ENCODE measurements at regions not wholly inside any gene's neighbourhood (a gene's known extent, or its start where the extent isn't known, plus 50 kb on each side); places are given as distances from the start of the nearest gene placed in this dataset.

DNA sequence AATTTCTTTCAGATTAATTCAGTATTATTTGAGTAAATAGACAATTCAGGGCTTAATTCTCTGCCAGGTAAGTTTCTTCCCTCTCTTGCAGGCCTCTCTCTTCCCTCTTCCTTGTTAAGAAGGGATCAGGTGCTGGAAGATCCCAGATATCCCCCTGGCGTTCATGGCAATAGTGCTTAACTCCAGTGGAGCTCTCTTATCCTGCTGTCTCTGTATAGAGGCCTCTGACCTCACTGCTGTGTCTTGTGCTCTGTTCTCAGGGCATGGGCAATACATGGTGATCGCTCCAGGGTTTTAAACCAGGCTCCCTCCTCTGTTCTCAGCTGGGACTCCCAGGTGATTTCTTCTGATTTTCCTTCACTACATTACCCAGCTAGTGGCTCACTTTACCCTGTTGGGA, 226.8 kb downstream of the MC4R start:
- TF ChIP-seq CTCF (IDR thresholded peaks at IDR 0.05) (no peak), POLR2A (IDR thresholded peaks at IDR 0.05) (no peak)

Data from lower leg skin (tissue), 3 donors.